ENCODE measurements at regions not wholly inside any gene's neighbourhood (a gene's known extent, or its start where the extent isn't known, plus 50 kb on each side); places are given as distances from the start of the nearest gene placed in this dataset.

GRCh38 chr5:3010301-3010952, 258.9 kb upstream of the IRX2 start:
- Histone ChIP-seq H4K20me1 (ENCODE audit: low read length) (no peaks in the 10 kb centered on the region), H3K27ac (ENCODE audit: low read length) (no peak overlapping the region), H2AFZ (ENCODE audit: low read length) (no peak overlapping the region), H3K27me3 (ENCODE audit: low read length) (no peaks in the 10 kb centered on the region), H3K36me3 (ENCODE audit: low read depth, low read length) (no peaks in the 10 kb centered on the region), H3F3A (ENCODE audit: low read length, unreplicated experiment) (no peaks in the 10 kb centered on the region), H3K9me3 (ENCODE audit: low read length) (0 out of 2 replicates have a peak, but pooled peaks cover 12% of the 10 kb centered on the region), H3K4me3 (ENCODE audit: low read length) (no peak overlapping the region), H3K4me1 (ENCODE audit: insufficient read depth, low read length) (no peaks in the 10 kb centered on the region), H3K79me2 (ENCODE audit: low read length) (no peaks in the 10 kb centered on the region), H3K9me2 (replicated peaks; ENCODE audit: low read length) (no peaks in the 10 kb centered on the region), H3K4me2 (ENCODE audit: low read length) (no peak overlapping the region), H3K9ac (ENCODE audit: low read length) (no peak overlapping the region)
- intact Hi-C loops (cut with micrococcal nuclease): no loop called here
- no peak for TF ChIP-seq EZH2phosphoT487 (IDR thresholded peaks at IDR 0.05; ENCODE audit: borderline replicate concordance, low read length)
- no peak for TF ChIP-seq CTCF (conservative IDR thresholded peaks at IDR 0.05; ENCODE audit: low read depth, low read length)
- no peak for TF ChIP-seq EZH2 (IDR thresholded peaks at IDR 0.05; ENCODE audit: low read length, unreplicated experiment)
- POLR2A ChIA-PET (ENCODE audit: unreplicated experiment): no interaction called here
- no TSS peak for BruUV-seq (replicated peaks)
- DNase-seq (no peak), ATAC-seq (no peak)
- CTCF ChIA-PET: no interaction called here

GRCh38 chr5:3009605-3010004, 258.1 kb upstream of the IRX2 start:
- Histone ChIP-seq H3K9ac (ENCODE audit: low read length) (no peak overlapping the region), H3K4me2 (ENCODE audit: low read length) (no peak overlapping the region), H3K4me3 (ENCODE audit: low read length) (no peak overlapping the region), H3K4me1 (ENCODE audit: insufficient read depth, low read length) (no peaks in the 10 kb centered on the region), H3K36me3 (ENCODE audit: low read depth, low read length) (no peaks in the 10 kb centered on the region), H3F3A (ENCODE audit: low read length, unreplicated experiment) (no peaks in the 10 kb centered on the region), H3K79me2 (ENCODE audit: low read length) (no peaks in the 10 kb centered on the region), H3K9me2 (replicated peaks; ENCODE audit: low read length) (no peaks in the 10 kb centered on the region), H3K9me3 (ENCODE audit: low read length) (0 out of 2 replicates have a peak, but pooled peaks cover 10% of the 10 kb centered on the region), H2AFZ (ENCODE audit: low read length) (no peak overlapping the region), H4K20me1 (ENCODE audit: low read length) (no peaks in the 10 kb centered on the region), H3K27me3 (ENCODE audit: low read length) (no peaks in the 10 kb centered on the region), H3K27ac (ENCODE audit: low read length) (no peak overlapping the region)
- no peak for TF ChIP-seq CTCF (conservative IDR thresholded peaks at IDR 0.05; ENCODE audit: low read depth, low read length)
- TF ChIP-seq EZH2 (IDR thresholded peaks at IDR 0.05; ENCODE audit: low read length, unreplicated experiment): no peak
- no peak for TF ChIP-seq EZH2phosphoT487 (IDR thresholded peaks at IDR 0.05; ENCODE audit: borderline replicate concordance, low read length)
- intact Hi-C loops (cut with micrococcal nuclease): no loop called here
- ChIA-PET POLR2A (ENCODE audit: unreplicated experiment) (no interaction called here), CTCF (no interaction called here)
- ATAC-seq (no peak), DNase-seq (no peak)
- BruUV-seq (replicated peaks): no TSS peak

GRCh38 chr5:3007577-3007976, 256.1 kb upstream of the IRX2 start:
- no peaks in the 10 kb centered on the region for H3K36me3 ChIP-seq (ENCODE audit: low read depth, low read length)
- intact Hi-C loops (cut with micrococcal nuclease): no loop called here
- no peak overlapping the region for H3K9ac ChIP-seq (ENCODE audit: low read length)
- H3K9me3 ChIP-seq (ENCODE audit: low read length): 0 out of 2 replicates have a peak, but pooled peaks cover 10% of the 10 kb centered on the region
- no peaks in the 10 kb centered on the region for H4K20me1 ChIP-seq (ENCODE audit: low read length)
- BruUV-seq (replicated peaks): no TSS peak
- ChIA-PET POLR2A (ENCODE audit: unreplicated experiment) (no interaction called here), CTCF (no interaction called here)
- TF ChIP-seq EZH2phosphoT487 (IDR thresholded peaks at IDR 0.05; ENCODE audit: borderline replicate concordance, low read length): no peak
- TF ChIP-seq CTCF (conservative IDR thresholded peaks at IDR 0.05; ENCODE audit: low read depth, low read length): no peak
- H3K79me2 ChIP-seq (ENCODE audit: low read length): no peaks in the 10 kb centered on the region
- no peaks in the 10 kb centered on the region for H3K9me2 ChIP-seq (replicated peaks; ENCODE audit: low read length)
- H3F3A ChIP-seq (ENCODE audit: low read length, unreplicated experiment): no peaks in the 10 kb centered on the region
- no peak overlapping the region for H3K4me2 ChIP-seq (ENCODE audit: low read length)
- no peak overlapping the region for H3K27ac ChIP-seq (ENCODE audit: low read length)
- no peaks in the 10 kb centered on the region for H3K27me3 ChIP-seq (ENCODE audit: low read length)
- ATAC-seq: no peak
- no peak overlapping the region for H2AFZ ChIP-seq (ENCODE audit: low read length)
- no peak overlapping the region for H3K4me3 ChIP-seq (ENCODE audit: low read length)
- no peak for DNase-seq
- no peaks in the 10 kb centered on the region for H3K4me1 ChIP-seq (ENCODE audit: insufficient read depth, low read length)
